UCSD-AML1 (cell line): ENCODE measurements at regions not wholly inside any gene's neighbourhood (a gene's known extent, or its start where the extent isn't known, plus 50 kb on each side); places are given as distances from the start of the nearest gene placed in this dataset.
"Not testable (repeated sequence)": the region's sequence is repeated elsewhere in the genome, so short reads cannot be mapped to it uniquely, and the experiment has no call there.

ENCODE experiments used
- DNase-seq: peaks from one replicate; lab custom pipeline; 2025; ENCODE audit not compliant: unreplicated experiment; lab: John Stamatoyannopoulos, UW

DNA sequence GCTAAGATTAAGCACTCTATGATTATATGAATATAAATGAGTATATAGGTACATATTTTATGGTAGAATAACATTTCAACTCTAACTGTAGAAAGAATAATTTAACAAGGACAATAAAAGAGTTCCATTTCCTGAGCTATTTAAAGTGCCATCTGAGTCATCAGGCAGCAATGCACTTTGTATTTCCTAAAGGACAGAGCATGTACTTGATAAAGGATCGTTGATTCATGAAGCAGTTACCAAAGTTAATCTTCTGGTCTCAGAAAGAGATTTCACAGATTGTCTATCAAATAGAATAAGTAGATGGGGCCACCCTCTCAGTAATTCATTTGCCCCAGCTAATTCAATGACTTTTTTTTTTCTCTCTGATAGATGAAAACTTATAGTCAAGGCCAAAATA is 747.8 kb downstream of the CDH18 start:
- no peak for DNase-seq

DNA sequence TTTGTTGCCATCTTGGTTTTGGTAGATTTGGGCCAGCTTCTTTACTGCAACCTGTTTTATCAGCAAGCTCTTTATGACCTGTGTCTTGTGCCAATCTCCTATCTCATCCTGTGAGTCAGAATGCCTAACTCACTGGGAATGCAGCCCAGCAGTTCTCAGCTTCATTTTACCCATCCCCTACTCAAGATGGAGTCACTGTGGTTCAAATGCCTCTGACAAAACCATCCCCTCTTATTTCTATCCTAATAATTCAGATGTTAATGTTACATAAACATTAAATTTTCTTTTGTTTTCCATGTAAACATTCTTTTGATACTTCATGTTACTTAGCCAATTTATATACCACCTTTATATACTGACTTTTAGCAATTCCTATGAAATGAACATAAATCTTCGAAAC is 746.3 kb downstream of the CDH18 start:
- no peak for DNase-seq

DNA sequence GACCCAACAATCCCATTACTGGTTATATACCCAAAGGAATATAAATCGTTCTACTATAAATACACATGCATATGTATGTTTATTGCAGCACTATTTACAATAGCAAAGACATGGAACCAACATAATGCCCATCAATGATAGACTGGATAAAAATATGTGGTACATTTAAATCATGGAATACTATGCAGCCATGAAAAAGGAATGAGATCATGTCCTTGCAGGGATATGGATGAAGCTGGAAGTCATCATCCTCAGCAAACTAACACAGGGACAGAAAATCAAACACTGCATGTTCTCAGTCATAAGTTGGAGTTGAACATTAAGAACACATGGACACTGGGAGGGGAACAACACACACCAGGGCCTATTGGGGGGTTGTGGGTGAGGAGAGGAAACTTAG is 741.8 kb downstream of the CDH18 start:
- DNase-seq: not testable (repeated sequence)

DNA sequence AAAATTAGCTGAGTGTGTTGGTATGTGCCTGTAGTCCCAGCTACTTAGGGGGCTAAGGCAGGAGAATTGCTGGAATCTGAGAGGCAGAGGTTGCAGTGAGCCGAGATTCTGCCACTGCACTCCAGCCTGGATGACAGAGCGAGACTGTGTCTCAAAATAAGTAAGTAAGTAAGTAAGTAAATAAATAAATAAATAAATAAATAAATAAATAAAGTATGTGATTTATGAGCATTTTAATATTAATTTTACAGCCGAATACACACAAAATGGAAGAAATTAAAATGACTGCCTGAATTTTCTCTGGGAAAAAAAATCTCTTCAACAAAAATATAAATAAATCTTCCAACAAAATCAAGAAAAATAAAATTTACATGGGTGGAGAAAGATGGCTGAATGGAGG is 740.7 kb downstream of the CDH18 start:
- DNase-seq: no peak

DNA sequence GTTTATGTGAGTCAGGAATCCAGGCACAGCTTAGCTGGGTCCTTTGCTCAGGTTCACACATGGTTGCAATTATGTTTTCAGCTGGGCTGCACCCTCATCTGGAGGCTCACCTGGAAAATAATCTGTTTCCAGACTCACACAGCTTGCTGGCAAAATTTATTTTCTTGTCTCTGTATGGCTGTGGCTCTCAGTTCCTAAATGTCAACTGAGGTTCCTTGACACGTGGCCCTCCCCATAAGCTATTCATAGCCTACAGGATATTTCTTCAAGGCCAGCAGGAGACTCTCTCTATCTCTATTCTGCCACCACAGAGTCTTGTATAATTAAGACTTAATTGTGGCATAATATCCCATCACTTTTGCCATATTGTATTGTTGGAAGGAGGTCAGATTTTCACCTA is 732.0 kb downstream of the CDH18 start:
- no peak for DNase-seq

DNA sequence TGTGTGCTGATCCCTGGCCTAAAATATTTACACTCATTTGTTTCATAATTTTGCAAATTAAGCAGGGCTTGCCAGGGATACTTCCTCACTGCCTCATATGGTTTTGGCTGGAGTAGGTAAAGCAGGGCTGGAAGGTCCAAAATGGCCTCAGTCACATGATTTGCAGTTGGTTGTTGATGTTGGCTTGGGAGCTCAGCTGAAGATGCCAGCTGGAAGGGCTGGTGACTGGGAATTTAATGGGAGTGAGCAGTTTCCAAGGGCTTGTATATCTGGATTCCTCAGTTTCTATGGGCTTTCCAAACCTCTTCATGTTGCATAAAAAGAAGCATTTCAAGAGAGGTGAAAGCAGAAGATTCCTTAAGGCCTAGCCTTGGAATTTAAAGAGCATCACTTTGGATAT is 729.3 kb downstream of the CDH18 start:
- no peak for DNase-seq

DNA sequence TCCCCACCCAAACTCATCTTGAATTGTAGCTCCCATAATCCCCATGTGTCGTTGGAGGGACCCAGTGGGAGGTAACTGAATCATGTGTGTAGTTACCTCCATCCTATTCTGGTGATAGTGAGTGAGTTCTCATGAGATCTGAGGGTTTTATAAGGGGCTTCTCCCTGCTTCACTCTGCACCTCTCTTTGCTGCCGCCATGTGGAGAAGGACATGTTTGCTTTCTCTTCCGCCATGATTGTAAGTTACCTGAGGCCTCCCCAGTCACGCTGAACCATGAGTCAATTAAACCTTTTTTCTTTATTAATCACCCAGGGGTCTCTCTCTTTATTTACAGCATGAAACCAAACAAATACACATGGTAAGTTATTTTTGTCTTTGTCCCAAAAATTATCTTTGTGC is 726.1 kb downstream of the CDH18 start:
- DNase-seq: no peak

DNA sequence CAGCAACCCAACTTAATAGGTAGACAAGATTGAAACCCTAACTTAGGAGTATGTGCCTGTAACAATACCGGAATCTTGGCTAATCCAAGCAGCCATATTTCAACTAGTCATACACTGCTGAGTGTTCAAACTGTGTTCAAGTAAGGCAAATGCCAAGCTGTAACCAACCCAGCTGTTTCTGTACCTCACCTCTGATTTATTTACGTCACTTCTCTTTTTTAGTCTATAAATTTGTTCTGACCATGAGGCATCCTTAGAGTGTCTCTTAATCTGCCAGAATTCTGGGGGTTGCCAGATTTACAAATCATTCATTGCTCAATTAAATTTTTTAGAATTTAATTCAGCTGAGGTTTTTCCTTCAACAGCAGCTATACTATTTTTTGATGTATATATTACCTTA is 723.2 kb downstream of the CDH18 start:
- DNase-seq: no peak

DNA sequence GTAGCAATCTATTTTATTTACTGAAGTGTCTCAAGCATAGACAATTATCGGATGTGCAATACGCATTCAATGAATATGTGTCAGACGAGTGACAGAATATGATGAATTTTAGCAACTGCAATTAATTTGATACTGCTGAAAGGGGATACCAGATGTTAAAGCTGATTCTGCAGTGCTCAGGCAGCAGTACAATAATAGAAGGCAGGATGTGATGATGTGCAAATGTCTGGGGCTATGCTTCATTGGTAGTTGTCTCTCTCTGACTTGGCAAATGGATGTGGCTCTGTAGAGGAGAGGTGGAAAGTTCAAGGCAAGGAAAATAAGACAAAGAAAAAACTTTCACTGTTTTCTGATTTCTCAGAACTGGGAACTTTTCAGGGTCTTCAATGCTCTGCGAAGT is 721.2 kb downstream of the CDH18 start:
- DNase-seq: no peak

DNA sequence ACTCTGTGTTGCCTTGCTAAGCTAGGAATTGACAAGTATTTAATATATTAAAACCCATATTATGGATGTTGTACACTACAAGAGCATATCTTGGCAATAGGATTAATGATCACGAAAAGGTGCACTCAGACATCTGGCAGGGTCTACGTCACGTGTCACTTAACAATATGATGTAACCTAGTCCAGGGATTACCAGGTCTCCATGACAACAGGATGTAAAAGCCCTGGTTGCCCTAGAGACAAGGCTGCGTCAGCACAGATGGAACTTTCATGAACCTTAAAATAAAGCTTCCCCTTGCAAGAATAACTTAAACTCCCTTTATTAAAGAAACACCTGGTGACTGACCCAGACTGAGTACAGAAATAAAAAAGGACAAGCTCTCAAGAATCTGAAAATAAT is 717.8 kb downstream of the CDH18 start:
- no peak for DNase-seq

DNA sequence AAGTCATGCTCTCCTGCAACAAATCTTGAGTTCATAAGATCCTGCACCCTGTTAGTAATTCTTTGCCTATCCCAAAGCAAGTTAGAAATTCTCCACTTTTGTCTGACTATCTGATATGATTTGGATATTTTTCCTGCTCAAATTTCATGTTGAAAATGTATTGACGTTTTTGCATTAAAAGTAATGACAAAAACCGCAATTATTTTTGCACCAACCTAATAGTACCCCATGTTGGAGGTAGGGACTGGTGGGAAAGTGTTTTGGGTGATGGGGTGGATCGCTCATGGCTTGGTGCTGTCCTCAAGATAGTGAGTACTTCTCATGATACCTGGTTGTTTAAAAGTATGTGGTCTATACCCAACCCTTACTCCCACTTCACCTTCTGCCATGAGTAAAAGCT is 713.4 kb downstream of the CDH18 start:
- DNase-seq: no peak

DNA sequence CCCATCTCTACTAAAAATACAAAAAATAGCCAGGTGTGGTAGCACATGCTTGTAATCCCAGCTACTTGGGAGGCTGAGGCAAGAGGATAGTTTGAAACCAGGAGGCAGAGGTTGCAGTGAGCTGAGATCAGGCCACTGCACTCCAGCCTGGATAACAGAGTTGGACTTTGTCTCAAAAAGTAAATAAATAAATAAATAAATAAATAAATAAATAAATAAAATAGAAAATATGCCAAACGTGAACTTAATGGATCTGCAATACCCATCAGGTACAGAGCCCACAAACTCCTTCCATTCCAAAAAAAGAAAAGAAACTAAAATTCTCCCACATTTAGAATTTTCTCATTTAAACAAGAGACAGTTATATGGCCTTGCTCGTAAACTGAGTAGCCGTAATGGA is 702.7 kb downstream of the CDH18 start:
- DNase-seq: no peak

DNA sequence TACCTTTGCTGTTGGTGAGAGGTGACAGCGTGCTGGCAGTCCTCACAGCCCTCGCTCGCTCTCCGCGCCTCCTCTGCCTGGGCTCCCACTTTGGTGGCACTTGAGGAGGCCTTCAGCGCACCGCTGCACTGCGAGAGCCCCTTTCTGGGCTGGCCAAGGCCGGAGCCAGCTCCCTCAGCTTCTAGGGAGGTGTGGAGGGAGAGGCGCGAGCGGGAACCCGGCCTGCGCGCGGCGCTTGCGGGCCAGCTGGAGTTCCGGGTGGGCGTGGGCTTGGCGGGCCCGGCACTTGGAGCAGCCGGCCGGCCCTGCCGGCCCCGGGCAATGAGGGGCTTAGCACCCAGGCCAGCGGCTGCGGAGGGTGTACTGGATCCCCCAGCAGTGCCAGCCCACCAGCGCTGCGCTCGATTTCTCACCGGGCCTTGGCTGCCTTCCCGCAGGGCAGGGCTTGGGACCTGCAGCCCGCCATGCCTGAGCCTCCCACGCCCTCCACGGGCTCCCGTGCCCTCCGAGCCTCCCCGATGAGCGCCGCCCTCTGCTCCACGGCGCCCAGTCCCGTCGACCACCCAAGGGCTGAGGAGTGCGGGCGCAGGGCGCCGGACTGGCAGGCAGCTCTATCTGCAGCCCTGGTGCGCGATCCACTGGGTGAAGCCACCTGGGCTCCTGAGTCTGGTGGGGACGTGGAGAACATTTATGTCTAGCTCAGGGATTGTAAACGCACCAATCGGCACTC is 700.3 kb downstream of the CDH18 start:
- DNase-seq: not testable (repeated sequence)

DNA sequence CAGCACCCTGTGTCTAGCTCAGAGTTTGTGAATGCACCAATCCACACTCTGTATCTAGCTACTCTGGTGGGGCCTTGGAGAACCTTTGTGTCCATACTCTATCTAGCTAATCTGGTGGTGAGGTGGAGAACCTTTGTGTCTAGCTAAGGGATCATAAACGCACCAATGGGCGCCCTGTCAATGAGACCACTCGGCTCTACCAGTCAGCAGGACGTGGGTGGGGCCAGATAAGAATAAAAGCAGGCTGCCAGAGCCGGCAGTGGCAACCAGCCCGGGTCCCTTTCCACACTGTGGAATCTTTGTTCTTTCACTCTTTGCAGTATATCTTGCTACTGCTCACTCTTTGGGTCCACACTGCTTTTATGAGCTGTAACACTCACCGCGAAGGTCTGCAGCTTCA is 699.7 kb downstream of the CDH18 start:
- not testable (repeated sequence) for DNase-seq

DNA sequence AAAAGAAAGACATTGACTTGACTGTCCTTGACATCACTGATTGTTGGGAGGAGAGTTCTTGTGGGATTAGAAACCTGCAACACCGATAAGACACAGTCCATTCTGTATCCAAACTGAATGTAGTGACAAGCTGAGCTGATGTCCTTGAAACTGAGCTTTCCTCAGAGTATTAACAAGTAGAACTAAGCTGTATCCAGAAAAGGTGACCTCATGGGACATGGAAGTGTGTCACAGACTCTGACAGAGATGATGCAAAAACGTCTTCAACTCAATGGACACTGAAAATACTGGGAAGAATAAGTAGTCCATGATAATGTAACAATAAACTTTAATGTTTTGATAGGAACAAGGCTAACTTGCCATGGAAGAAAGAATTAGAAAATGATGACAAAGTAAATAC is 690.1 kb downstream of the CDH18 start:
- no peak for DNase-seq

DNA sequence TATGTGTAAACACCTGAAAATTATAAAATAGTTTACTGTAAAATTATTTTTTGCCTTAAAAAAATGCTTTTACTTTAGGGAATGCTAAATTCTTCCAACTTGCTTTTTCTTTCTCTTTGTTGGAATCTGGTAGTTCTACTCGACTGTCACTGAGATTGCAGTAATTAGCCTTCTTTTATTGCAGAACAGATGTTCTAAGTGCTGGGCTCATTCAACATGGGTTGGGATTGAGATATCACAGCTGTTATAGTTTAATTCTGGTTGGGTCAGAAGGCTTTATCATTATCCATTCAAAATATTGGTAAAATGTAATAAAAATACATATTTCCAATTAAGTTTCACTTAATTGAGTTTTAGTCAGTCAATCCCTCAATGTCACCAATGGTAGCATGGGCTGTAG is 686.7 kb downstream of the CDH18 start:
- no peak for DNase-seq

DNA sequence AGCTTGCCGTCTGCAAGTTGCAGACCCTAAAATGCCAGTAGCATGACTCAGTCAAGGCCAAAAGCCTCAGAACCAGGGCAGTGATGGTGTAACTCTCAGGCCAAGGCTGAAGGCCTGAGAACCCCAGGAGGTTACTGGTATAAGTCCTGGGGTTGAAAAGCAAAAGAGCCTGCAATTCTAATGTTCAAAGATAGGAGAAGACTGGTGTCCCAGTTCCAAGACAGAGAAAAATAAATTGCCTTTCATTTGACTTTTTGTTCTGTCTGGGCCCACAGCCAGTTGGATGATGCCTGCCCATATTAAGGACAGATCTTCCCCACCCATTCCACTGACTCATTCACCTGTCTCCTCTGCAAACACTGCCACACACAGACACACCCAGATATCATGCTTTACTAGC is 673.2 kb downstream of the CDH18 start:
- no peak for DNase-seq

DNA sequence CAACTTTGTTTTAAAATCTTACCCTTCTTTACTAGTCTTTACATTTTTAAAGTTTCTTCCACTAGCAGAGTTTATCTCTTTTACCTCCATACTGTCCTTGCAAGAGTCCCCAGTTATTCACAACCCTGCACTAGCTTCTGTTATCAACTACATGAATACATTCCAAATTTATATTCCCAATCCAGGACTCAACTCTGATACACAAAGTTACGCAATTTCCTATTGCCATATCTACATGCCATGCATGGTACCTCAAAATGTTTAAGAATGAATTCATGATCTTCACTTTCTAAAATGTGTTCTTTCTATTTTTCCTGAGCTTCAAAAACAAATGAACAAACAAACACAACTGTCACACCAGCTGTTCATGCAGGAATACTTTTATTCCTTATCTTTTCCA is 668.7 kb downstream of the CDH18 start:
- no peak for DNase-seq

DNA sequence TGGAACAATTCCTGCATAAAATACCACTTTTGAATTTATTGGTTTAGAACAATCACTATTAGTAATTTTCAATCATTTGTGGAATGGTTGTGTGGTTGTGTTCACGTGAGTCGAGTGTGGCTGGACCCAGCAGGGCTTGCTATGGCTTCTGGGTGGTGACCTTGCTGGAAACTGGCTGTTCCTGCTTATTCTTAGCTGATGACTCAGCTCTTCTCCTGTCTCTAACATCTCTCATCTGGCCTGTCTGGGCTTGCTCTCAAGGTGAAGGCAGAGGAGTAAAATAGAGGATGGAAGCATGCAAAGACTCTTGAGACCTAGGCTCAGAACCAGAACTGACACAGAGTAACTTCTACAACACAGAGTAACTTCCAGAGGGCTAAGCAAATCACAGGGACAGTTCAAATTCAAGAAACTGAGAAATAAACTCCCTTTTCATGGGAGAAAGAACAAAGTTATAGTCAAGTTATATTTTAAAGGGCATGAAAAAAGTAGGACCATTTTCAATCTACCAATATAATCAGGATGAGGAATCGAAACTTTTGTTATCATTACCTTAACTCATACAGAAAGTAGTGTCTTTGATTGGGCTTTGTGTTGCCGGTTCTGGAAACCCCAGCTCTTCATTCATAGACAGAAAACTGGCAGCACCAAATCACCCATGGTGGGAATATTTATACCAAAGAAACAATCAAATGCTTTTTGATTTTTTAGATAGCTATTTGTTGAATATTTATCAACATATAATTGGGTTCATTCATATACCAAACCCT is 665.1 kb downstream of the CDH18 start:
- no peak for DNase-seq

DNA sequence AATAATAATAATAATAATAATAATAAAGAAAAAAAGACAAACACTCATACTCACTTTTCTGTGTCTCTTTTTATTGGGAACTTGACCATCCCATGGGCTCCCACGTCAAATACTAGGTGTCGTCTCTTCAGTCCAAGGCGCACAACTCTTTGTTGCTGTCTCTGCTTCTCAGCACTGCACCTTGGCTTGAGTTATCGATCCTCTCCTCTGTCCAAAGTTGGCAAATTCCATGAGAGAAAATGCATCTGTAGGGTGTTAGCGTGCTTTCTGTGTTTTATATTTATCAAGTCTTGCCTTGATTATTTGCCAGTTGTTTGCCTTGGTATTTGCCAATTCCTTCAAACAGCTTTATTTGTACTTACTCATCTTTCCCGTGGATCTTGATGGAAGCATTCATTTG is 653.7 kb downstream of the CDH18 start:
- no peak for DNase-seq

DNA sequence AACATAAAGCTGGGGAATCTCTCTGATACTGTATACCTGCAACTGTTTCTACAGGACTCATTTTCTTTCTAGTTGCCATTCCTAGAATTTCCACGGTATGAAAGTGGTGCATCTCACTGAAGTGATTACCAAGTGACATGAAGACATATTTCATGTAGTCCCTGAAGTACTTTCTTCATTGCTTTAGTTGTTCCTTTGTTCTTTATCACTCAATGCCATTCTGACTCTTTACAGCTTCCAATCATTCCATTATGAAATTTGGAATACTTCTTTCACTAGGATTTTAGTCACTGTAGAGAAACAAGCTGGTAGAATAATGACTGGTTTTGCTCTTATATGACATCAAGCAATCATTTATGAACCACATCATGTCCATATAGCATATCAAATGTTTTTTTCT is 645.1 kb downstream of the CDH18 start:
- no peak for DNase-seq

DNA sequence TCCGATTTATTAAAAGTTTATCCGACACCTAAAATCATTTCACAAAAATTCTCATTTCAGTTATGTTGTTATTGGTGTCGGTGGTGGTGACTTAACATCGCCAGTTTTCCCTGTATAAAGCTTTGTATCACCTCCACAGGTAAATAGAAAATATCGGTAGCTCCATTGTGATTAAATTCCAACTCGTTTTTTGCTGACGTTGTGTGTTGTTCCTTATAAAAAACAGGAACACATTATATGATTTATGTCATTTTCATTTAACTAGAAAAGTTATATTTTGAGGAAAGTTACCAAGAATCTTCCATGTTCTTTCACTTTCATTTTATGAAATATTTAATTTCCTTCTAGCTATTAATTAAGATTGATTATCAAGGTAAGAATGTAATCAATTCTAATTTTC is 635.9 kb downstream of the CDH18 start:
- no peak for DNase-seq

DNA sequence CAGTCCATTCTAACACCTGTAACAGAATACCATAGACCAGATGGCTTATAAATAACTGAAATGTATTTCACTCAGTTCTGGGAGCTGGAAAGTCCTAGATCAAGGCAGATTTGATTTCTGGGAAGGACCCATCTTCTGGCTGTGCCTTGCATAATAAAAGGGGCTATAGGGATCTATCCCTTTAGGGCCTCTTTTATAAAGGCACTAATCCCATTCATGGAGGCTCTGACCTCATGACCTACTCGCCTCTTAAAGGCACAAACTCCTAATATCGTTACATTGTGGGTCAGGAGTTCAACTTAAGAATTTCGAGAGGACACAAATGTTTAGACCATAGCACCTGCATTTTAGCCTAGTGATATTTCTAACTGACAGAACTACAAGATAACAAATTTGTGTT is 619.0 kb downstream of the CDH18 start:
- no peak for DNase-seq
